MM.1S (cell line): ENCODE measurements at regions not wholly inside any gene's neighbourhood (a gene's known extent, or its start where the extent isn't known, plus 50 kb on each side); places are given as distances from the start of the nearest gene placed in this dataset.

Experiments
- CTCF ChIP-seq: fragments of 300-600 bp; sonication (generic); IDR thresholded peaks from 2 replicates; pipeline ENCODE4 v1.5.1; 2016; ENCODE audit warnings: antibody characterized with exemption, low read length, mixed read lengths
- EZH2 ChIP-seq: fragments of 300-600 bp; sonication (generic); optimal IDR thresholded peaks from 2 replicates; pipeline ENCODE3; 2017; ENCODE audit warnings: low read depth, mild to moderate bottlenecking, antibody characterized with exemption, low read length, mixed read lengths

DNA sequence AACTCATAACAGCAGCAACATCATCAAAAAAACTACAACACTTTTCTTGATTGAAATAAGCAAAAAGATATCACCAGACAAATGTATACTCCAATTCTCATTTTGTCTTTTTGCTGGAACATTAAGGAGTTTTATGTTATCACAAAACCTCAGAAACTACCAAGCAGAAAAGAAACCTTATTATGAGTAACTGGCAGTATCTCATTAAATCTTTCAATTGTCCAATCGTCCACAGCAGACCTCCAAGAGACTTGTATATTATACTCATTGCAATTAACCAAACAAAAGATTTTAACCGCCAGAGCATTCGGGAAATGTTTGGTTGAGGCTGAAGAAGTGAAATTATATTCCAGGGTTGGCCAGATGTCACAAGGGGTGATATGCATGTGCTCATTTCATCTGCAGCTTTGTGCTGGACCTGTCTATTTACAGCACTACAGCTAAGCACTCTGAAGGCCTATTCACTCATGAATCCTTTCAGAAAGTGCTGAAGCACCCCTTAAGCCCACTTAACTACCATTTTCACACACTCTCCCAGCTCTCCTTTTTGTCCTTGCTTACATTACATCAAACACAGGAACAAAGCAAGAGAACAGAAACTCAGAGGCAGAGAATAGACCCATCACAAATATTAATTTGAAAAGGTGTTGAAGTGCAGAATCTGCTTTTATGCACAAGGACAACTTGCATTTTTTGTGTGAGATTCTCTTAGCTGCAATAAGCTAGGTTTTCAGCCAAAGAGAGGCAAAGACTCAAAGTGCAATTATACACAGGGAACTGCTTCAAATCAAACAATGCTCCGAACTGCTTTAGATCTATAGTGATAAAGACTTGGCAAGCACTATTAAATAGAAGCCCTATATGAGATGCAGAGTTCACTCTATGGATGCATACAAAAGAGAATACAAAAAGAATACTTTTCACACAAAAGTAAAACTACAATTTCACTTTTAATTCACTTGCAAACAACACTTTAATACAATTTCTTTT is 150.4 kb upstream of the POU5F2 start:
- TF ChIP-seq CTCF (no peak), EZH2 (no peak)
